ENCODE measurements at regions not wholly inside any gene's neighbourhood (a gene's known extent, or its start where the extent isn't known, plus 50 kb on each side); places are given as distances from the start of the nearest gene placed in this dataset.

- no peak overlapping the region for H3K4me3 ChIP-seq (ENCODE audit: low read depth, low read length)
- TF ChIP-seq CTCF (IDR thresholded peaks at IDR 0.05; ENCODE audit: borderline replicate concordance, insufficient read depth, low read depth, low read length), result no peak
Measured at GRCh38 chr15:95733931-95734330, 596.6 kb upstream of the NR2F2 start.

- no peak overlapping the region for H3K4me3 ChIP-seq (ENCODE audit: low read depth, low read length)
Measured at GRCh38 chr15:95734422-95735316, 595.8 kb upstream of the NR2F2 start.

GRCh38 chr15:95737060-95737459 lies 593.4 kb upstream of the NR2F2 start:
- H3K4me3 ChIP-seq (ENCODE audit: low read depth, low read length), result no peak overlapping the region
- TF ChIP-seq CTCF (IDR thresholded peaks at IDR 0.05; ENCODE audit: borderline replicate concordance, insufficient read depth, low read depth, low read length), result no peak

More at GRCh38 chr15:95734422-95735316, 595.8 kb upstream of the NR2F2 start:
- no peak for TF ChIP-seq CTCF (IDR thresholded peaks at IDR 0.05; ENCODE audit: borderline replicate concordance, insufficient read depth, low read depth, low read length)

- no peak for TF ChIP-seq CTCF (IDR thresholded peaks at IDR 0.05; ENCODE audit: borderline replicate concordance, insufficient read depth, low read depth, low read length)
- no peak overlapping the region for H3K4me3 ChIP-seq (ENCODE audit: low read depth, low read length)
Measured at GRCh38 chr15:95739131-95739530, 591.4 kb upstream of the NR2F2 start.

GRCh38 chr15:95741830-95742229 lies 588.7 kb upstream of the NR2F2 start:
- no peak for TF ChIP-seq CTCF (IDR thresholded peaks at IDR 0.05; ENCODE audit: borderline replicate concordance, insufficient read depth, low read depth, low read length)
- H3K4me3 ChIP-seq (ENCODE audit: low read depth, low read length), result no peak overlapping the region

- no peak overlapping the region for H3K4me3 ChIP-seq (ENCODE audit: low read depth, low read length)
- TF ChIP-seq CTCF (IDR thresholded peaks at IDR 0.05; ENCODE audit: borderline replicate concordance, insufficient read depth, low read depth, low read length), result no peak
Measured at GRCh38 chr15:95742256-95742655, 588.2 kb upstream of the NR2F2 start.

- no peak for TF ChIP-seq CTCF (IDR thresholded peaks at IDR 0.05; ENCODE audit: borderline replicate concordance, insufficient read depth, low read depth, low read length)
- no peak overlapping the region for H3K4me3 ChIP-seq (ENCODE audit: low read depth, low read length)
Measured at GRCh38 chr15:95742836-95743235, 587.7 kb upstream of the NR2F2 start.
